NCI-H2081 (cell line): ENCODE measurements at regions not wholly inside any gene's neighbourhood (a gene's known extent, or its start where the extent isn't known, plus 50 kb on each side); places are given as distances from the start of the nearest gene placed in this dataset.
"Not testable (repeated sequence)": the region's sequence is repeated elsewhere in the genome, so short reads cannot be mapped to it uniquely, and the experiment has no call there.

Experiments
- DNase-seq, 2 experiments: peaks; one replicate each; lab custom pipeline; 2025; lab: John Stamatoyannopoulos, UW

GRCh38 chr2:60357996-60358395, 195.5 kb downstream of the BCL11A start:
- DNase-seq = no peak

GRCh38 chr2:60356346-60356745, 197.1 kb downstream of the BCL11A start:
- DNase-seq = no peak

GRCh38 chr2:60355849-60356261, 197.6 kb downstream of the BCL11A start:
- DNase-seq = no peak

- no peak for DNase-seq
Measured at GRCh38 chr2:60354713-60355112, 198.7 kb downstream of the BCL11A start.

- no peak for DNase-seq
Measured at GRCh38 chr2:60353863-60354262, 199.6 kb downstream of the BCL11A start.

- DNase-seq = no peak
Measured at GRCh38 chr2:60353406-60353800, 200.1 kb downstream of the BCL11A start.

- DNase-seq = no peak
Measured at GRCh38 chr2:60352491-60353405, 200.7 kb downstream of the BCL11A start.

GRCh38 chr2:60351802-60352201, 201.7 kb downstream of the BCL11A start:
- DNase-seq = no peak

- DNase-seq = no peak
Measured at GRCh38 chr2:60351321-60351720, 202.1 kb downstream of the BCL11A start.

- DNase-seq = no peak
Measured at GRCh38 chr2:60350791-60351190, 202.7 kb downstream of the BCL11A start.

- no peak for DNase-seq
Measured at GRCh38 chr2:60347781-60348180, 205.7 kb downstream of the BCL11A start.

- not testable (repeated sequence) for DNase-seq
Measured at GRCh38 chr2:60342491-60342890, 211.0 kb downstream of the BCL11A start.

- DNase-seq = no peak
Measured at GRCh38 chr2:60341151-60341550, 212.3 kb downstream of the BCL11A start.

GRCh38 chr2:60339286-60339685, 214.2 kb downstream of the BCL11A start:
- no peak for DNase-seq

GRCh38 chr2:60337142-60337497, 216.3 kb downstream of the BCL11A start:
- no peak for DNase-seq

GRCh38 chr2:60336442-60337141, 216.9 kb downstream of the BCL11A start:
- no peak for DNase-seq

- peak; percentile 14 to 18 for DNase-seq
Measured at GRCh38 chr2:60335533-60336237, 217.8 kb downstream of the BCL11A start.

- DNase-seq = no peak
Measured at GRCh38 chr2:60334610-60335009, 218.8 kb downstream of the BCL11A start.

GRCh38 chr2:60333264-60333663, 220.2 kb downstream of the BCL11A start:
- no peak for DNase-seq

GRCh38 chr2:60331115-60331809, 222.2 kb downstream of the BCL11A start:
- DNase-seq = peak in 1 of 2 experiments; percentile 18

GRCh38 chr2:60329225-60329624, 224.2 kb downstream of the BCL11A start:
- DNase-seq = no peak

GRCh38 chr2:60324536-60324935, 228.9 kb downstream of the BCL11A start:
- no peak for DNase-seq
